HepG2 (cell line): ENCODE measurements at regions not wholly inside any gene's neighbourhood (a gene's known extent, or its start where the extent isn't known, plus 50 kb on each side); places are given as distances from the start of the nearest gene placed in this dataset.

ENCODE experiments used
- ATAC-seq: fragments of 200-7000 bp; cut with Tn5 transposase; 3 replicates; pipeline ENCODE4 v1.9.1; 2020; ENCODE audit warnings: mild to moderate bottlenecking, moderate library complexity
- BruUV-seq: library from RNA; stranded (reverse); fragments of 400-500 nt; replicated peaks from 2 replicates; lab custom pipeline; 2021; lab: Mats Ljungman, UMichigan
- CTCF ChIA-PET: fragments of 300-600 bp; formaldehyde crosslinking; extraction: SDS; loops from one replicate; lab custom pipeline; 2021; ENCODE audit warnings: low total read pairs, inconsistent platforms, low intra/inter-chr PET ratio; lab: Yijun Ruan, JAX
- POLR2A ChIA-PET: fragments of 350-600 bp; sonication (Branson Sonifier 250); formaldehyde crosslinking; loops from one replicate; lab custom pipeline; 2020; ENCODE audit warnings: antibody characterized with exemption, inconsistent platforms; lab: Yijun Ruan, JAX
- DNase-seq: peaks from one replicate; pipeline ENCODE4 v3.0.0-alpha.2; 2015; ENCODE audit warnings: low spot score
- FAIRE-seq: peaks from 3 replicates; lab custom pipeline; 2011; peaks lifted over from hg19 to GRCh38; lab: Jason Lieb, UNC
- H2AFZ ChIP-seq: one replicate; pipeline ENCODE4 v1.6.1; 2011; ENCODE audit warnings: low read length, inconsistent platforms
- H3K27ac ChIP-seq: fragments of 300-600 bp; 3 replicates; pipeline ENCODE4 v1.8.0; 2011; ENCODE audit warnings: mixed run types, mild to moderate bottlenecking, mixed read lengths, low read length, inconsistent platforms; ENCODE audit not compliant: insufficient read depth; ENCODE audit errors: extremely low read length
- H3K27me3 ChIP-seq, 2 experiments: fragments of 200-600 bp in 1 of 2; 2 replicates in 1 of 2; 3 replicates in 1 of 2; pipeline versions ENCODE4 v1.6.0 to v1.8.0; 2011; ENCODE audit warnings: low read length in 2 of 2, mild to moderate bottlenecking in 2 of 2, moderate library complexity in 2 of 2, inconsistent platforms in 1 of 2; ENCODE audit not compliant: insufficient read depth in 2 of 2, control insufficient read depth in 1 of 2
- H3K36me3 ChIP-seq, 2 experiments: fragments of 200-600 bp in 1 of 2; replicated peaks in 1 of 2; 2 replicates in 1 of 2; 3 replicates in 1 of 2; pipeline versions ENCODE4 v1.5.1 to v1.8.0; 2011; ENCODE audit warnings: low read length in 2 of 2, inconsistent platforms in 1 of 2; ENCODE audit not compliant: insufficient read depth in 2 of 2, control insufficient read depth in 1 of 2
- H3K4me1 ChIP-seq: 2 replicates; pipeline ENCODE4 v1.5.1; 2012; ENCODE audit warnings: low read length, inconsistent platforms; ENCODE audit not compliant: insufficient read depth
- H3K4me2 ChIP-seq: 2 replicates; pipeline ENCODE4 v1.6.0; 2011; ENCODE audit warnings: low read depth, low read length, inconsistent platforms
- H3K4me3 ChIP-seq, 3 experiments: fragments of 200-600 bp in 1 of 3; sonication (generic), shearing (Covaris generic) in 1 of 3; replicated peaks in 1 of 3; 2 replicates each; pipeline ENCODE4 v1.5.1; 2011 to 2016; ENCODE audit warnings: low read length in 3 of 3, inconsistent platforms in 2 of 3, low read depth in 2 of 3, mild to moderate bottlenecking in 2 of 3, control low read depth in 1 of 3, mixed read lengths in 1 of 3; ENCODE audit not compliant: insufficient read depth in 1 of 3
- H3K79me2 ChIP-seq: one replicate; pipeline ENCODE4 v1.6.1; 2011; ENCODE audit warnings: low read length, inconsistent platforms; ENCODE audit not compliant: insufficient read depth
- H3K9ac ChIP-seq: 2 replicates; pipeline ENCODE4 v1.6.0; 2011; ENCODE audit warnings: mild to moderate bottlenecking, low read depth, low read length, inconsistent platforms; ENCODE audit not compliant: insufficient read depth
- H3K9me3 ChIP-seq: 2 replicates; pipeline ENCODE4 v1.5.1; 2012; ENCODE audit warnings: mild to moderate bottlenecking, low read length
- H4K20me1 ChIP-seq: 2 replicates; pipeline ENCODE4 v1.6.0; 2011; ENCODE audit warnings: inconsistent platforms, mild to moderate bottlenecking, low read length, moderate library complexity; ENCODE audit not compliant: insufficient read depth
- DNMT1 ChIP-seq: sonication (generic); formaldehyde crosslinking; IDR thresholded peaks from 2 replicates; pipeline ENCODE4 v1.5.1; 2020; ENCODE audit warnings: mild to moderate bottlenecking, missing genetic modification reagents
- NFIB ChIP-seq: sonication (generic); formaldehyde crosslinking; IDR thresholded peaks from 2 replicates; pipeline ENCODE4 v1.9.0; 2021; ENCODE audit warnings: missing genetic modification reagents, mild to moderate bottlenecking, borderline replicate concordance
- NFIC ChIP-seq: IDR thresholded peaks from 2 replicates; pipeline ENCODE4 v1.6.1; 2012; ENCODE audit warnings: mild to moderate bottlenecking, low read length, inconsistent platforms
- NR2F1 ChIP-seq, 2 experiments: fragments of 450-650 bp in 1 of 2; formaldehyde crosslinking in 1 of 2; IDR thresholded peaks; 2 replicates each; pipeline versions ENCODE4 v1.5.0 to v1.6.1; 2016 to 2020; ENCODE audit warnings: mild to moderate bottlenecking in 1 of 2, missing compliant biosample characterization in 1 of 2, missing genetic modification reagents in 1 of 2, moderate library complexity in 1 of 2
- STAT5B ChIP-seq: sonication (generic); formaldehyde crosslinking; IDR thresholded peaks from 2 replicates; pipeline ENCODE4 v1.4.0; 2020; ENCODE audit warnings: missing genetic modification reagents
- THAP11 ChIP-seq: IDR thresholded peaks from 2 replicates; pipeline ENCODE4 v1.6.1; 2016; ENCODE audit warnings: missing biosample characterization, missing genetic modification reagents
- ZC3H13 ChIP-seq: sonication (generic); formaldehyde crosslinking; IDR thresholded peaks from 2 replicates; pipeline ENCODE4 v1.8.1; 2023; ENCODE audit warnings: mild to moderate bottlenecking, missing genetic modification reagents, moderate library complexity
- ZFP82 ChIP-seq: sonication (generic); formaldehyde crosslinking; IDR thresholded peaks from 2 replicates; pipeline ENCODE4 v1.5.1; 2020; ENCODE audit warnings: mild to moderate bottlenecking, missing genetic modification reagents, borderline replicate concordance
- ZNF350 ChIP-seq: sonication (generic); formaldehyde crosslinking; IDR thresholded peaks from 2 replicates; pipeline ENCODE4 v1.4.0; 2020; ENCODE audit warnings: mild to moderate bottlenecking, low read depth, missing genetic modification reagents, borderline replicate concordance
- ZNF660 ChIP-seq: sonication (generic); formaldehyde crosslinking; IDR thresholded peaks from 2 replicates; pipeline ENCODE4 v1.5.1; 2020; ENCODE audit warnings: mild to moderate bottlenecking, low read depth, missing genetic modification reagents, borderline replicate concordance
- ZNF761 ChIP-seq: sonication (generic); formaldehyde crosslinking; conservative IDR thresholded peaks from 2 replicates; pipeline ENCODE4 v1.4.0; 2020; ENCODE audit warnings: mild to moderate bottlenecking, missing genetic modification reagents
- ZSCAN31 ChIP-seq: sonication (generic); formaldehyde crosslinking; IDR thresholded peaks from 2 replicates; pipeline ENCODE4 v1.5.0; 2020; ENCODE audit warnings: low read depth, mild to moderate bottlenecking, missing genetic modification reagents
- WGBS: methylation state at CpG from one replicate; pipeline ENCODE4 v1.1.6; 2017; ENCODE audit warnings: low lambda C conversion rate; 5-methylcytosine and 5-hydroxymethylcytosine counted together
- in situ Hi-C: cut with HindIII; loops from 2 replicates; pipeline ENCODE4 v1.10.0; 2017; ENCODE audit warnings: low pct_unique_long_range_greater_than_20kb; ENCODE audit not compliant: extremely low pct_ligation_motif_present
- intact Hi-C: fragments of 100-400 bp; cut with micrococcal nuclease; formaldehyde crosslinking; loops from one replicate; pipeline ENCODE4 v1.10.0; 2022; ENCODE audit not compliant: unreplicated experiment

DNA sequence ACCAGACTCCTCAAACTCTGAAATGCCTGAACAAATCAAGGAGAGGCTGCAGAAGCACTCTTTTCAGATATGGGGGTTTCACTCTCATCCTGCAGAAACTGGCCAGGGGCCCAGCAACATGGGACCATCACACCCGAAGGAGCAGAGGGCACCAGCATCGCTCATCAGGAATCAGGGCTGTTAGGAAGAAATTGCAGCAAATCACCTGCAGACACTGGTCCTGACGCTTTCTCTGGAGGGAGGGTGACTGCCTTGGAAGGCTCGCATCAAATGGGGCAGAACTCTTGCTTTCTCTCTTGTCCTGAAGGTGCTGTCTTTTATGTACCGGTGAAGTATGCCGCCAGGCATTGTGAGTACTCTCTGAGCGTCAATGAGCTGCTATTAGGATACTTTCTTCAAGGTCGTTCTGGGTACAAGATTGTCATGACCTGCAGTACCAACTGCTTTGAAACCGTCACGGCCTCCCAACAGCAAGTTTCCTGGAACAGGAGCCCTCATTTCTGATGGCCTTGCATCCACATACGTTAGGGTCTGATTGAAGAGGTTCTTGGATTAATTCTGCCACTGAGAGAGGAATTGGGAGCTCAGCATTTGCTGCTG is 155.7 kb upstream of the SOX1 start:
- Histone ChIP-seq H3K9ac (no peak overlapping the region), H3K9me3 (no peaks in the 10 kb centered on the region), H4K20me1 (no peaks in the 10 kb centered on the region), H3K4me1 (no peaks in the 10 kb centered on the region), H3K79me2 (no peaks in the 10 kb centered on the region), H3K4me2 (no peak overlapping the region), H3K36me3 (no peaks in the 10 kb centered on the region), H3K4me3 (no peak overlapping the region), H3K27ac (no peak overlapping the region), H2AFZ (no peak overlapping the region), H3K27me3 (peaks cover 5 to 75% of the 10 kb centered on the region in 2 experiments; a peak in 4 of 5 replicates)
- no peak for DNase-seq
- no peak for ATAC-seq
- FAIRE-seq: no peak
- TF ChIP-seq ZNF761 (no peak), ZSCAN31 (CRISPR knock-in tag) (no peak), DNMT1 (CRISPR knock-in tag) (no peak), ZC3H13 (CRISPR knock-in tag) (no peak), NFIC (no peak), THAP11 (CRISPR knock-in tag) (no peak), STAT5B (CRISPR knock-in tag) (no peak), ZNF350 (CRISPR knock-in tag) (no peak), ZFP82 (CRISPR knock-in tag) (no peak), NR2F1 (CRISPR knock-in tag; IDR thresholded peaks at IDR 0.05) (no peak), ZNF660 (no peak), NFIB (no peak)
- POLR2A ChIA-PET: no interaction called here
- CTCF ChIA-PET: no interaction called here
- in situ Hi-C loops (no loop called here), intact Hi-C loops (no loop called here)
- no TSS peak for BruUV-seq
- 6% methylated on average over 8 of the region's 11 CpGs for WGBS
